HG03097 (cell line): ENCODE measurements at regions not wholly inside any gene's neighbourhood (a gene's known extent, or its start where the extent isn't known, plus 50 kb on each side); places are given as distances from the start of the nearest gene placed in this dataset.
"Not testable (repeated sequence)": the region's sequence is repeated elsewhere in the genome, so short reads cannot be mapped to it uniquely, and the experiment has no call there.

ENCODE experiments used
- ATAC-seq: cut with Tn5 transposase; IDR thresholded peaks from one replicate; pipeline ENCODE4 v1.9.1; 2021; ENCODE audit not compliant: unreplicated experiment, low FRiP score

GRCh38 chr5:130643321-130643720 lies 521.7 kb downstream of the HINT1 start:
- no peak for ATAC-seq

GRCh38 chr5:130642461-130642860 lies 522.6 kb downstream of the HINT1 start:
- ATAC-seq: no peak

GRCh38 chr5:130627145-130627544 lies 537.9 kb downstream of the HINT1 start:
- ATAC-seq: no peak

- no peak for ATAC-seq
Measured at GRCh38 chr5:130624805-130625204, 540.3 kb downstream of the HINT1 start.

GRCh38 chr5:130616161-130616560 lies 548.9 kb downstream of the HINT1 start:
- ATAC-seq: no peak

DNA sequence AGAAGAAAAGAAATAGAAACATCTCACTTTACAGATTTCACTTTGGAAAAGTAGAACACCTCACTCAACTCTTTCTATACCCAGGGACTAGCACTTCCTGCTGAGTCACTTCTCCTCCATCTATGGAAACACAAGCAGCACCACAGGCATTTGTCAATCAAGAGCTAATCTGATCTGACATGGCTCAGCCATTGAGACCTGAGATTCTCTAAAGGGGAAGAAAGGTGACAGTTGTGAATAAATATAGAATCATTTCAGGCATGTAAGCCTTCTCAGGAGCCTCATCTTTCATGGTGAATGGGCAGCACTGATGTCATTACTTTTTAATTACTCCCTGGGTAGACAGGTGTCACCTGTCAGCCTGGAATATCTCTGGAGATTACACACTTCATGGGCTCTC lies 559.8 kb downstream of the HINT1 start:
- ATAC-seq: no peak

DNA sequence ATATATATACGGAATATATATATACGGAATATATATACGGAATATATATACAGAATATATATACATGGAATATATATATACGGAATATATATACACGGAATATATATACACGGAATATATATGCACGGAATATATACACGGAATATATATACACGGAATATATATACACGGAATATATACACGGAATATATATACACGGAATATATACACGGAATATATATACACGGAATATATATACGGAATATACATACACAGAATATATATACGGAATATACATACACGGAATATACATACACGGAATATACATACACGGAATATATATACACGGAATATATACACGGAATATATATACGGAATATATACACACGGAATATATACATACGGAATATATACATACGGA lies 568.4 kb downstream of the HINT1 start:
- not testable (repeated sequence) for ATAC-seq

GRCh38 chr5:130580264-130580663 lies 584.8 kb downstream of the HINT1 start:
- no peak for ATAC-seq

DNA sequence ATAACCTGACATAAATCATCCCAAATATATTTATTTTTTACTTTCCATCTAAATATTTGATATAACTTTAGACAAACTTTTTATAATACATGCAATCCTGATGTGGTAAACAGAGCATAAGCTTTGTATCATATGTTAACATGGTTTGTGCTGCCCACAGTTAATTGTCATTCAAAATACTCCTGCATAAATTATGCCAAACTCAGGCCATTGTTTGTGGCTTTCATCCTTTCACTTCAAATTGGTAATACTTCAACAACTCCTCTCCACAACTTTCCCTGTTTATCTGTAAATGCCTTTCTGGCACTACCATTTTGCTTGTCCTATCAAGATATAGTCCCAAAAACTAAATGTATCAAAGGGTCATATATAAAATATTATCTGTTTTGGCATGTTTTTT lies 586.7 kb downstream of the HINT1 start:
- ATAC-seq: no peak

DNA sequence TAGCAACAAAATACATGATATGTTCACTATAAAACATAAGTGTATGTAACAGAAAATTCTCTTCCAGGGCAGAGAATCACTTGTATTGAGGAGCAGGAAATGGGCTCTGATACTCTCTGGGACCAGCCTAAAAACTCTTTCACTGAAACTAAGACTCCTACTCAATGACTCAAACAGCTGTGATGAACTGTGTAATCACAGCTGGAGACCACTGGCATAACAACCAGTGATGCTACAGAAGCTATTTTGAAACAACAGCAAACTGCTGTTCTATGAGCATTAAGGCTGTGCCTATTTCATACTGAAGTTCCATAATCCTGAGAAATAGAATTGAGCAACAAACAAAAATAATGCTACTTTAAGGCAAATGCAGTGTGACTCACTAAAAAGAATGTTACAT lies 594.0 kb downstream of the HINT1 start:
- no peak for ATAC-seq

GRCh38 chr5:130568791-130569190 lies 596.3 kb downstream of the HINT1 start:
- no peak for ATAC-seq

- ATAC-seq: no peak
Measured at GRCh38 chr5:130555429-130555828, 609.6 kb downstream of the HINT1 start.

GRCh38 chr5:130550562-130550928 lies 614.5 kb downstream of the HINT1 start:
- no peak for ATAC-seq

DNA sequence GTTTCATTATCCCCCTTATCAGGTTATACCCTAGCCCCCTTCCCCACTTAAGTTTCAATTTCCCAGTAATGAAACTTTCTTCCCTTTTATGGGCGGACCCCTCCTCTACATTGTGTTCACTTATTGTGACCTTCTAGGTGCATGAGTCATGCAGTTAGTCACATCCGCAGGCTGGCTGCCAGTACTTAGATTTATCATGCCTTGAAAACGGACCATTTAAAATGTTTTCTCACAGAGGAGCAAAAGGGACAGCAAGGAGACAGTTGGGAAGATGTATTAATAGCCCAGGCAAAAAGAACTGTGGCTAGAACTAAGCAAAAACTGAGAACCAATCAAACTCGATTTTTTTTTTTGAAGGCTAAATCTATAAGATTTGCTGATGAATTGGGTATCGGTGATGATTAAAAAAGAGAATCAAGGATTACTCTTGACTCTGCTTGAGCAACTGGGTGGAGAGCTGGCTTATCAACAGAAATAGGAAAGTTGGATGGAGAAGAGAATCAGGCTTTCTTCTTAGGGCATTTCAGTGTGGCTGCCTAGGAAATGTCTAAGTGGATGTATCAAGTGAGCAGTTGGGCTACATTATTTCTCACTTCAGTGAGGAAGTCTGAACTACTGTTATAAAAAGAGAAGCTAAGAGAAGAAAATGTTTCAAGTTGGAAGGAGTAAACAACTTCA lies 615.0 kb downstream of the HINT1 start:
- ATAC-seq: no peak

DNA sequence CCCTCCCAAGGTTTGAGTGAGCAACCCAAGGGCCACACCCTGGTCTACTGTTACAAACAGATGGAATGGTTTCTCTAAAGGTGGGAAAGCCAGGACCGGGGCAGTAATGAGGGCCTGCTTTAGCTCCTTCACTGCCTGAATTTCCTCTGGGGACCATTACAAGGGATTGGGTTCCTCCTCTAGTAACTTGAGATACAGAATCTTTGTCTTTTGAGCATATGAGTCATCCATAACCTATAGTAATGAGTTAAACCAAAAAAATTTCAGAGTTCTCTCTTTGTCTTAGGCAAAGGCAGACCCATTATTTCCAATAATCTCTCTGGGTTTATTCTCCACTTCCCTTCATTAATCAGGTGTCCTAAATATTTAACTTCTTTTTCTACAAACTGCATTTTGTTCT lies 618.8 kb downstream of the HINT1 start:
- no peak for ATAC-seq

- no peak for ATAC-seq
Measured at GRCh38 chr5:130545291-130545690, 619.8 kb downstream of the HINT1 start.

DNA sequence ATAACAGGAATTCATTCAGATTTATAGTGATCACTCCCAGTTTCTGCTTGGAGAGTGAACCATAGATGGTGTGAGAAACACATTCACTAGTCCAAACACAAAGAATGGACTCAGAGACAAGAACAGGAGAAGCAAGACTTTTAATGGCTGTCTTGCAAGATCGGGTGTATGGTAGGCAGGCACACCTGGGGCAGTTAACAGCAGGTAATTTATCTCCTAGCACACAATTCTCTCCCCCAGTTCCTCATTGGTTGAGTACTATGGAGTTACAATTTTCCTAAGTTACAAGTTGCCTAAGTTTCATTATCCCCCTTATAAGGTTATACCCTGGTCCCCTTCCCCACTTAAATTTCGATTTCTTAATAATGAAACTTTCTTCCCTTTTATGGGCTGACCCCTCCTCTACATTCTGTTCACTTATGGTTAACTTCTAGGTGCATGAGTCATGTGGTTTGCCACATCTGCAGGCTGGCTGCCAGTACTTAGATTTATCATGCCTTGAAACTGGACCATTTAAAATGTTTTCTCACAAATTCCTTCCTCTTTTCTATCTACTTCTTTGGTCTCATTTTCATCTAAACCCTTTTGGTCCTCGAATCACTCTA lies 623.3 kb downstream of the HINT1 start:
- ATAC-seq: no peak

- no peak for ATAC-seq
Measured at GRCh38 chr5:130536691-130537090, 628.4 kb downstream of the HINT1 start.

GRCh38 chr5:130532786-130533185 lies 628.5 kb downstream of the CHSY3 start:
- ATAC-seq: no peak

DNA sequence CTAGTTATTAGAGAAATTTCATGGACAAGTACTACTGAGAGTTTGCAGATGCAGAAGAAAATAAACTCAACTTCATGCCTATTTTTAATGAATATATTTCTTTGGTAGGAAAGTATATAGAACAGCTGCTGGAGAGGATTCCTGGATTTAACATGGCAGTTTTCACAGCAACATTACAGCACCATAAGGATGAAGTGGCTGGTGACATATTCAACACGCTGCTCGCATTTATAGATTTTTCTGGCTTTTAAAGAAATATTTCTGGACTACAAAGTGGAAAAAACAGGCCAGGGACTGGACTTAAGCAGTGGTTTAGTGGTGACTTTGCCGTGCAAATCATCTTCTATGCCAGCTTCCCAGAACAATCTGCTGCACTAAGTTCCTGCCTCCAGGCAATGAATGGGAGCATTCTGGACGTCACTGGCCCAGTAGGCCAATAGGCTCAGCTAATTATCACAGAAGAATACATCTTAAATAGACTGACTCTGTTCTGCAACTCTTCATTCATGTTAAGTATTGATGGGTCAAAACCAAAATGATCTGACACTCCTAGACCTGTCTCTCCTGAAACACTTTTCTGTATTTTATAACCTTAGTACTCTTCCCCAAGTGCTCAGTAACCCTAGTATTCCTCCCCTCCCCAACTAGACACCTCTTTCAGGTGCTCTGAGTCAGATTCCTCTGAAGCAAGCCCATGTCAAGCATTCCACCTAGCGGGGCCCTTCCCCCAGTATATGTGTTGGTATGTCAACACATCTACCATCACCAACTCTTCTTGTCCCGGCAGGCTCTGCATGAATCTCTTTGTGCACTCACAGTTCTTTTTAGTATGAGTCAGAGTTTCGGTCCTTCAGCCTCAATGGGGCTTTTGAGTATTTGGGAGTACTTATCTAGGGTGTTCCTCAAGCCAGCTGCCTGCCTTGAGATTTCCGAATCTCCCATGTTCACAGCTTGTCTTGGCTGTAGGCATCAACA lies 625.5 kb downstream of the CHSY3 start:
- no peak for ATAC-seq

DNA sequence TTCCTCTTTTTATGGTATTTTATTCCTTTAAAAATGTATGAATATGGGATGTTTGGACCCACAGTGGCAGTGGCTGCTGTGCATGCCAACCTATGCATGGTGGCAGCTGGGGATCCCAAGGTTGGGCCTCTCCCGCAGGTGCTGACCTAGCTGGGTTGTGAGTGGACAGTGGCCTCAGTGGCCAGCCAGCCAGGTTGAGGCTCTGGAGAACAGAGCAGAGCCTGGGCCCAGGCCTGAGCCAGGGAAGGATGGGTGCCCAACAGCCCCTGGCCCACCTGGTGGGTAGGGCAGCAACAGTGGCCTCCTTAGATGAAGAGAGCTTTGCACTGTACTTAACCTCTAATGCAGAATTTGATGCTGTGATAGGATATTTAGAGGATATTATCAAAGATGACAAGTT lies 624.8 kb downstream of the CHSY3 start:
- no peak for ATAC-seq

DNA sequence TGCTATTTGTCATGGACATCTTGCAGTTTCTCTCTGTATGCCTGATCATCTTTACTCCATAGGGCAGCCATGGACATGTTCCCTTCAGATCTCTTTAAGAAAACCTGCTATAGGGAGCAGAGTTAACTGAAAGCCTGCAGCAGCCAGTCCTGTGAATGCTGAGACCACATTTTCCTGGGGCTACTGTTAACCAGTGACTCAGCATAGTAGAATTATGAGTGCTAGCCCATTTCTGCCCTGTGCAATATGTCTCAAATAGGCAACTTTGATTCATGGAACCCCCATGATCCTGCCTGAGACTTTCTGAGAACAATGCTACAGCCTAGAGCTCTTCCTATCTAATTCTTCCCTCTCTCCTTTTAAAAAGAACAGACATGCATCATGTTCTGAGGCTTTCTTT lies 624.2 kb downstream of the CHSY3 start:
- ATAC-seq: no peak
